ENCODE measurements at regions not wholly inside any gene's neighbourhood (a gene's known extent, or its start where the extent isn't known, plus 50 kb on each side); places are given as distances from the start of the nearest gene placed in this dataset.
A peak's percentile ranks its signal among the peaks of the same experiment; 100 is the strongest.

DNA sequence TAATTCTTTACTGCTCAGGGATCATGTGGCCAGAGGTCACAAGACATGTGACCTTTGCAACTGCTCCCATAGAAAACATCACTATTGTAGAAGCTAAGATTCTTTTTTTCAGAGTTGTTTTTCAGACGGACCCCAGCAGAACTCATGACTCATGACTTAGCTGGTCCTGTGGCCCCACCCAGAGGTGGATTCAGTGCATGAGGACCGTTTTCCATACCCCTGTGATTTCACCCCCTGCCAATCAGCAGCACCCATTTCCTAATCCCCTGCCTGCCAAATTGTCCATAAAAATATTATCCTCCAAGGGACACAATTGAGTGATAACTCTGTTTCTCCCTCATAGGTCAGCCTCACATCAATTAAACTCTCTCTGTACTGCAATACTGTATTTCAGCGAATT is 777.5 kb downstream of the NLGN4Y start:
- Histone ChIP-seq H3K36me3 (replicated peaks; ENCODE audit: low read depth, low read length) (no peaks in the 10 kb centered on the region), H3K4me3 (ENCODE audit: low read length) (no peak overlapping the region), H3K27ac (ENCODE audit: low read length) (no peak overlapping the region), H2AFZ (ENCODE audit: low read depth, low read length) (no peak overlapping the region), H3K9me3 (ENCODE audit: insufficient read depth, low read length) (no peaks in the 10 kb centered on the region), H3K4me2 (ENCODE audit: low read length) (no peak overlapping the region), H3K4me1 (ENCODE audit: low read length) (no peaks in the 10 kb centered on the region), H4K20me1 (ENCODE audit: insufficient read depth, low read length) (no peaks in the 10 kb centered on the region), H3K79me2 (ENCODE audit: low read length) (no peaks in the 10 kb centered on the region), H3K9ac (ENCODE audit: low read length) (no peak overlapping the region), H3K27me3 (ENCODE audit: low read depth, low read length) (no peaks in the 10 kb centered on the region)
- no peak for TF ChIP-seq EZH2phosphoT487 (IDR thresholded peaks at IDR 0.05; ENCODE audit: low read depth)

- Histone ChIP-seq H3K4me3 (ENCODE audit: low read length) (no peak overlapping the region), H3K27me3 (ENCODE audit: low read depth, low read length) (no peaks in the 10 kb centered on the region), H3K4me1 (ENCODE audit: low read length) (no peaks in the 10 kb centered on the region), H3K36me3 (replicated peaks; ENCODE audit: low read depth, low read length) (no peaks in the 10 kb centered on the region), H4K20me1 (ENCODE audit: insufficient read depth, low read length) (no peaks in the 10 kb centered on the region), H3K27ac (ENCODE audit: low read length) (no peak overlapping the region), H3K4me2 (ENCODE audit: low read length) (no peak overlapping the region), H3K79me2 (ENCODE audit: low read length) (no peaks in the 10 kb centered on the region), H3K9me3 (ENCODE audit: insufficient read depth, low read length) (no peaks in the 10 kb centered on the region), H2AFZ (ENCODE audit: low read depth, low read length) (no peak overlapping the region), H3K9ac (ENCODE audit: low read length) (no peak overlapping the region)
- no peak for TF ChIP-seq CTCF (IDR thresholded peaks at IDR 0.05; ENCODE audit: low read depth, low read length)
- no peak for TF ChIP-seq EZH2phosphoT487 (IDR thresholded peaks at IDR 0.05; ENCODE audit: low read depth)
Measured at GRCh38 chrY:15312166-15312565, 787.8 kb downstream of the NLGN4Y start.

DNA sequence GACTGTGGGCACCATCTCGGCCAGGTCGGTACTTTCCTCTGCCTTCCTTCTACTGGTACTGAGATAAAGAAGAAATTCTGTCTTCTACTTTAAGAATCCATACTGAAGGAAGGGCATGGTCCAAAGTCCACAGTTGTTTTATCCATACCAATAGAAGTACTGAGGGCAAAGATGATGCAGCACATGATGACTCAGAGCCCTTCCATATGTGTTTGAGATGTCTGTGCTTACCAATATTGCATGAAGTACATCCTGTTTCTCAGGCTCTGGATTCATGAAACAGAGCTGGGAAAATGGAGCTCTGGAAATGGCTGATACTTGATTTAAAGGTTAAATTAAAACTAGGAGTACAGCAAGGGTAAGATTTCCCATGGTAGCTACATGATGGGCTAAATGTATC is 799.9 kb downstream of the NLGN4Y start:
- Histone ChIP-seq H2AFZ (ENCODE audit: low read depth, low read length) (no peak overlapping the region), H3K9me3 (ENCODE audit: insufficient read depth, low read length) (no peaks in the 10 kb centered on the region), H3K27ac (ENCODE audit: low read length) (no peak overlapping the region), H3K27me3 (ENCODE audit: low read depth, low read length) (no peaks in the 10 kb centered on the region), H3K9ac (ENCODE audit: low read length) (no peak overlapping the region), H3K79me2 (ENCODE audit: low read length) (no peaks in the 10 kb centered on the region), H3K36me3 (replicated peaks; ENCODE audit: low read depth, low read length) (no peaks in the 10 kb centered on the region), H3K4me1 (ENCODE audit: low read length) (peaks cover 4% of the 10 kb centered on the region; the same call in 1 of the 2 replicates), H3K4me3 (ENCODE audit: low read length) (no peak overlapping the region), H3K4me2 (ENCODE audit: low read length) (no peak overlapping the region), H4K20me1 (ENCODE audit: insufficient read depth, low read length) (no peaks in the 10 kb centered on the region)
- TF ChIP-seq EZH2phosphoT487 (IDR thresholded peaks at IDR 0.05; ENCODE audit: low read depth) (no peak), CTCF (IDR thresholded peaks at IDR 0.05; ENCODE audit: low read depth, low read length) (no peak)

- no peaks in the 10 kb centered on the region for H3K27me3 ChIP-seq (ENCODE audit: low read depth, low read length)
- no peaks in the 10 kb centered on the region for H3K79me2 ChIP-seq (ENCODE audit: low read length)
- H3K9ac ChIP-seq (ENCODE audit: low read length) = no peak overlapping the region
- H2AFZ ChIP-seq (ENCODE audit: low read depth, low read length) = no peak overlapping the region
- H3K4me1 ChIP-seq (ENCODE audit: low read length) = peaks cover 4% of the 10 kb centered on the region; the same call in 1 of the 2 replicates
- no peaks in the 10 kb centered on the region for H3K36me3 ChIP-seq (replicated peaks; ENCODE audit: low read depth, low read length)
- no peaks in the 10 kb centered on the region for H3K9me3 ChIP-seq (ENCODE audit: insufficient read depth, low read length)
- TF ChIP-seq CTCF (IDR thresholded peaks at IDR 0.05; ENCODE audit: low read depth, low read length) = no peak
- no peak for TF ChIP-seq EZH2phosphoT487 (IDR thresholded peaks at IDR 0.05; ENCODE audit: low read depth)
- no peak overlapping the region for H3K27ac ChIP-seq (ENCODE audit: low read length)
- no peaks in the 10 kb centered on the region for H4K20me1 ChIP-seq (ENCODE audit: insufficient read depth, low read length)
- no peak overlapping the region for H3K4me3 ChIP-seq (ENCODE audit: low read length)
- H3K4me2 ChIP-seq (ENCODE audit: low read length) = no peak overlapping the region
Measured at GRCh38 chrY:15325201-15325600, 800.9 kb downstream of the NLGN4Y start.

DNA sequence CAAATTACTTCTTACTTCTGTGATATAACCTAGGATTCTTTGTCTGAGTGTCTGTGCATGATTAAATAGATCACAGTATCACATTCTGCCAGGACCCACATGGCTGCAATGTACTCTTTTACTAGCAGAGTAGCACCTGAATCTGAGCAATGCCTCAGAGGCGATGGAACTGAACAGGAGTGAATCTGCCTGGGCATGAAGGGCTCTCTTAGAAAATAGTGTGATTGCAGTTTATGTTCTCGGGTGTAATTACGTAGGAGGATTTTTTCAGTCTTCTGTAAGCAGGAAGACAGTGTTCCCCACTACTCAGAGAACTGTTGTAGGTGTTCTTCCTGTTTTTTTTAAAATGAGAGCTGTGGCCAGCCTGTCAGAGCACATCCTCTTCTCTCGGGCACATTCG is 802.3 kb downstream of the NLGN4Y start:
- H3K36me3 ChIP-seq (replicated peaks; ENCODE audit: low read depth, low read length) = no peaks in the 10 kb centered on the region
- H4K20me1 ChIP-seq (ENCODE audit: insufficient read depth, low read length) = no peaks in the 10 kb centered on the region
- H3K27me3 ChIP-seq (ENCODE audit: low read depth, low read length) = no peaks in the 10 kb centered on the region
- no peak overlapping the region for H3K27ac ChIP-seq (ENCODE audit: low read length)
- H3K4me2 ChIP-seq (ENCODE audit: low read length) = peak overlapping the region; percentile 25
- no peak overlapping the region for H2AFZ ChIP-seq (ENCODE audit: low read depth, low read length)
- peaks cover 4% of the 10 kb centered on the region; the same call in 1 of the 2 replicates for H3K4me1 ChIP-seq (ENCODE audit: low read length)
- H3K9me3 ChIP-seq (ENCODE audit: insufficient read depth, low read length) = no peaks in the 10 kb centered on the region
- TF ChIP-seq EZH2phosphoT487 (IDR thresholded peaks at IDR 0.05; ENCODE audit: low read depth) (no peak), CTCF (IDR thresholded peaks at IDR 0.05; ENCODE audit: low read depth, low read length) (no peak)
- H3K79me2 ChIP-seq (ENCODE audit: low read length) = no peaks in the 10 kb centered on the region
- H3K9ac ChIP-seq (ENCODE audit: low read length) = no peak overlapping the region
- H3K4me3 ChIP-seq (ENCODE audit: low read length) = peak overlapping the region; percentile 15; the same call in 1 of the 2 replicates
